Peyer's patch (tissue), 4 donors: ENCODE measurements at regions not wholly inside any gene's neighbourhood (a gene's known extent, or its start where the extent isn't known, plus 50 kb on each side); places are given as distances from the start of the nearest gene placed in this dataset.

ENCODE experiments used
- DNase-seq, 3 donors: peaks; one replicate each; pipeline ENCODE4 v3.0.0-alpha.2; 2017 to 2019
- H3K27ac ChIP-seq, 4 donors: fragments of 200-600 bp; sonication (generic); one replicate each; pipeline ENCODE4 v1.5.1; 2016 to 2019
- H3K27me3 ChIP-seq, 2 donors: fragments of 200-600 bp; sonication (generic); one replicate each; pipeline ENCODE4 v1.5.1; 2019
- H3K36me3 ChIP-seq, 3 donors: fragments of 200-600 bp; sonication (generic); one replicate each; pipeline ENCODE4 v1.5.1; 2016 to 2019
- H3K4me1 ChIP-seq, 4 donors: fragments of 200-600 bp; sonication (generic); one replicate each; pipeline ENCODE4 v1.5.1; 2016 to 2019
- H3K4me3 ChIP-seq, 4 donors: fragments of 200-600 bp; sonication (generic); 1 replicate in 3 of 4; 2 replicates in 1 of 4; pipeline ENCODE4 v1.5.1; 2016 to 2019; ENCODE audit warnings: mild to moderate bottlenecking in 1 of 4
- H3K9me3 ChIP-seq, 4 donors: fragments of 200-600 bp; sonication (generic); one replicate each; pipeline ENCODE4 v1.5.1; 2016 to 2019; ENCODE audit warnings: mild to moderate bottlenecking in 1 of 4
- CTCF ChIP-seq, 6 experiments: fragments of 450-650 bp in 4 of 6; fragments of 200-600 bp in 2 of 6; sonication (generic) in 1 of 6; IDR thresholded peaks; one replicate each; pipeline ENCODE4 v1.5.1; 2017 to 2019; ENCODE audit warnings: antibody characterized with exemption in 6 of 6, mild to moderate bottlenecking in 3 of 6, moderate library complexity in 1 of 6
- POLR2A ChIP-seq, 2 donors: fragments of 450-650 bp; IDR thresholded peaks; one replicate each; pipeline ENCODE4 v1.5.1; 2017; ENCODE audit warnings: antibody characterized with exemption in 2 of 2, mild to moderate bottlenecking in 2 of 2, moderate library complexity in 2 of 2

- H3K27me3 ChIP-seq, result no peaks in the 10 kb centered on the region
- no peaks in the 10 kb centered on the region for H3K4me1 ChIP-seq
- H3K36me3 ChIP-seq, result no peaks in the 10 kb centered on the region
- TF ChIP-seq CTCF (IDR thresholded peaks at IDR 0.05) (no peak), POLR2A (IDR thresholded peaks at IDR 0.05) (no peak)
- H3K27ac ChIP-seq, result no peak overlapping the region
- no peak overlapping the region for H3K4me3 ChIP-seq
- no peak for DNase-seq
- H3K9me3 ChIP-seq, result no peaks in the 10 kb centered on the region
Measured at GRCh38 chr12:29882846-29883245, 99.1 kb upstream of the TMTC1 start.

- H3K27ac ChIP-seq, result no peak overlapping the region
- no peak for TF ChIP-seq CTCF (IDR thresholded peaks at IDR 0.05)
- H3K36me3 ChIP-seq, result no peaks in the 10 kb centered on the region
Measured at GRCh38 chr12:29880987-29881386, 97.2 kb upstream of the TMTC1 start.

GRCh38 chr12:29879606-29880308, 96.0 kb upstream of the TMTC1 start:
- no peak for TF ChIP-seq POLR2A (IDR thresholded peaks at IDR 0.05)
- no peak for TF ChIP-seq CTCF (IDR thresholded peaks at IDR 0.05)
- no peak for DNase-seq
- no peaks in the 10 kb centered on the region for H3K36me3 ChIP-seq

More at GRCh38 chr12:29880987-29881386, 97.2 kb upstream of the TMTC1 start:
- H3K4me3 ChIP-seq, result no peak overlapping the region
- H3K27me3 ChIP-seq, result no peaks in the 10 kb centered on the region
- no peak for DNase-seq
- H3K4me1 ChIP-seq, result no peaks in the 10 kb centered on the region
- H3K9me3 ChIP-seq, result no peaks in the 10 kb centered on the region

GRCh38 chr12:29869946-29870345, 86.2 kb upstream of the TMTC1 start:
- H3K4me3 ChIP-seq, result no peak overlapping the region
- no peaks in the 10 kb centered on the region for H3K4me1 ChIP-seq
- H3K9me3 ChIP-seq, result no peaks in the 10 kb centered on the region
- TF ChIP-seq POLR2A (IDR thresholded peaks at IDR 0.05), result no peak
- no peak for TF ChIP-seq CTCF (IDR thresholded peaks at IDR 0.05)
- no peaks in the 10 kb centered on the region for H3K27me3 ChIP-seq
- no peak overlapping the region for H3K27ac ChIP-seq
- no peak for DNase-seq
- no peaks in the 10 kb centered on the region for H3K36me3 ChIP-seq

More at GRCh38 chr12:29879606-29880308, 96.0 kb upstream of the TMTC1 start:
- Histone ChIP-seq H3K9me3 (no peaks in the 10 kb centered on the region), H3K27ac (no peak overlapping the region), H3K27me3 (no peaks in the 10 kb centered on the region), H3K4me1 (no peaks in the 10 kb centered on the region), H3K4me3 (no peak overlapping the region)

- no peak overlapping the region for H3K4me3 ChIP-seq
- no peak overlapping the region for H3K27ac ChIP-seq
- no peaks in the 10 kb centered on the region for H3K27me3 ChIP-seq
- no peak for TF ChIP-seq CTCF (IDR thresholded peaks at IDR 0.05)
- TF ChIP-seq POLR2A (IDR thresholded peaks at IDR 0.05), result no peak
- no peak for DNase-seq
- H3K4me1 ChIP-seq, result no peaks in the 10 kb centered on the region
- no peaks in the 10 kb centered on the region for H3K36me3 ChIP-seq
- H3K9me3 ChIP-seq, result no peaks in the 10 kb centered on the region
Measured at GRCh38 chr12:29867823-29868222, 84.1 kb upstream of the TMTC1 start.

GRCh38 chr12:29863665-29864064, 79.9 kb upstream of the TMTC1 start:
- Histone ChIP-seq H3K4me1 (no peaks in the 10 kb centered on the region), H3K4me3 (no peak overlapping the region), H3K9me3 (no peaks in the 10 kb centered on the region), H3K36me3 (no peaks in the 10 kb centered on the region), H3K27me3 (no peaks in the 10 kb centered on the region), H3K27ac (no peak overlapping the region)
- TF ChIP-seq POLR2A (IDR thresholded peaks at IDR 0.05) (no peak), CTCF (IDR thresholded peaks at IDR 0.05) (no peak)
- DNase-seq, result no peak
